ENCODE measurements at regions not wholly inside any gene's neighbourhood (a gene's known extent, or its start where the extent isn't known, plus 50 kb on each side); places are given as distances from the start of the nearest gene placed in this dataset.

DNA sequence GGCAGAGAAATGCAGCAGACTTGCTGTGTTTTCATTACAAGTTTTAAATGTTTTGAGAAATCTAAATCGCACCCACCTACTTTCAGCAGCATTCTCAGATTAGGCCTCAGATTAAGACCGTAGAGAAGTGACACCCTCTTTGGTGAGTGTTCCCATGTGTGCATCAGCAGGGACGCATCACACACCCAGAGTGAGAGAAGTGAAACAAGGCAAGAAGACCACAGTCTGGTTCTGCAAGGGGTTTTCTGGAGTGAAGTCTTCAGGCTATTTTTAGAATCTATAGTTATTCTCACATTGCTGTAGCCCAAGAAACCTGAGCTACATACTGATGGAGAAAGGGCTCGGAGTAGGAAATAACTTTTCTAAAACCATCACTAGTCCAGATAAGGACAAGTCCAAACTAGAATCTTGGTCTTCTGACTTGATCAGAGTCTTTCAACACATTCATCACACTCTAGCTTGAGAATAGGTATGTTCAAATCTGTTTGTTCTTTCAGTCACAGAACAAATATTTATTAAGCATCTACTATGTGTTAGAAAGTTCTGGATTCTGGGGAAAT, 1216.6 kb upstream of the PIK3C3 start:
- no peaks in the 10 kb centered on the region for H3K36me3 Mint-ChIP-seq
- Histone ChIP-seq H3K27ac (no peak overlapping the region), H3K4me1 (no peaks in the 10 kb centered on the region), H3K9ac (no peak overlapping the region), H2AFZ (replicated peaks) (no peak overlapping the region), H3K27me3 (no peaks in the 10 kb centered on the region), H3K36me3 (no peaks in the 10 kb centered on the region), H3F3A (ENCODE audit: low read depth) (no peaks in the 10 kb centered on the region), H3K4me3 (no peak overlapping the region), H3K9me3 (ENCODE audit: low read depth) (no peaks in the 10 kb centered on the region), H4K20me1 (ENCODE audit: low read depth) (no peaks in the 10 kb centered on the region), H3K79me2 (ENCODE audit: low read depth) (no peaks in the 10 kb centered on the region), H3K4me2 (no peak overlapping the region)
- H3K4me3 Mint-ChIP-seq, result no peak overlapping the region
- no peaks in the 10 kb centered on the region for H3K4me1 Mint-ChIP-seq
- H3K27ac Mint-ChIP-seq, result no peak overlapping the region
- TF ChIP-seq EZH2phosphoT487 (IDR thresholded peaks at IDR 0.05), result no peak
- TF ChIP-seq EZH2 (IDR thresholded peaks at IDR 0.05), result no peak
- TF ChIP-seq, protein P1, sequence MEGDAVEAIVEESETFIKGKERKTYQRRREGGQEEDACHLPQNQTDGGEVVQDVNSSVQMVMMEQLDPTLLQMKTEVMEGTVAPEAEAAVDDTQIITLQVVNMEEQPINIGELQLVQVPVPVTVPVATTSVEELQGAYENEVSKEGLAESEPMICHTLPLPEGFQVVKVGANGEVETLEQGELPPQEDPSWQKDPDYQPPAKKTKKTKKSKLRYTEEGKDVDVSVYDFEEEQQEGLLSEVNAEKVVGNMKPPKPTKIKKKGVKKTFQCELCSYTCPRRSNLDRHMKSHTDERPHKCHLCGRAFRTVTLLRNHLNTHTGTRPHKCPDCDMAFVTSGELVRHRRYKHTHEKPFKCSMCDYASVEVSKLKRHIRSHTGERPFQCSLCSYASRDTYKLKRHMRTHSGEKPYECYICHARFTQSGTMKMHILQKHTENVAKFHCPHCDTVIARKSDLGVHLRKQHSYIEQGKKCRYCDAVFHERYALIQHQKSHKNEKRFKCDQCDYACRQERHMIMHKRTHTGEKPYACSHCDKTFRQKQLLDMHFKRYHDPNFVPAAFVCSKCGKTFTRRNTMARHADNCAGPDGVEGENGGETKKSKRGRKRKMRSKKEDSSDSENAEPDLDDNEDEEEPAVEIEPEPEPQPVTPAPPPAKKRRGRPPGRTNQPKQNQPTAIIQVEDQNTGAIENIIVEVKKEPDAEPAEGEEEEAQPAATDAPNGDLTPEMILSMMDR (IDR thresholded peaks at IDR 0.05), result no peak
- H3K27me3 Mint-ChIP-seq (ENCODE audit: insufficient read depth, low read depth), result no peaks in the 10 kb centered on the region
- DNase-seq (ENCODE audit: low spot score), result no peak
- no peaks in the 10 kb centered on the region for H3K9me3 Mint-ChIP-seq

DNA sequence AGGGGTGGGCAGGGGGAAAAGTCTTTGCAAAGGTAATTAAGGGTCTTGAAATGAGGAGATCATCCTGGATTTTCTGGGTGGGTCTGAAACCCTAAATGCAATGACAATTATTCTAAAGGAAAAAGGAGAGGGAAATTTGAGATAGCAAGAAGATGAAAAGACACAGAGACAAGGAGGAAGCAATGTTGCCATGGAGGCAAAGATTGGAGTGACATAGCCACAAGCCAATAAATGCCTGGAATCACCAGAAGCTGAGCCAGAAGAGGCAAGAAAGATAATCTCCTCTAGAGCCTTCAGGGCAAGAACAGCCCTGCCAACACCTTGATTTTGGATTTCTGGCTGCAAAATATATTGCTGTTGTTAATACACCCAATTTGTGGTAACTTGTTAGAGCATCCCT, 1246.3 kb upstream of the PIK3C3 start:
- Histone ChIP-seq H3K4me3 (no peak overlapping the region), H4K20me1 (ENCODE audit: low read depth) (no peaks in the 10 kb centered on the region), H3K36me3 (no peaks in the 10 kb centered on the region), H3K4me2 (no peak overlapping the region), H3K4me1 (no peaks in the 10 kb centered on the region), H2AFZ (replicated peaks) (no peak overlapping the region), H3K9me3 (ENCODE audit: low read depth) (no peaks in the 10 kb centered on the region), H3K9ac (no peak overlapping the region), H3K27ac (no peak overlapping the region), H3K27me3 (no peaks in the 10 kb centered on the region), H3K79me2 (ENCODE audit: low read depth) (no peaks in the 10 kb centered on the region), H3F3A (ENCODE audit: low read depth) (no peaks in the 10 kb centered on the region)
- H3K27ac Mint-ChIP-seq, result no peak overlapping the region
- no peak for DNase-seq (ENCODE audit: low spot score)
- no peaks in the 10 kb centered on the region for H3K27me3 Mint-ChIP-seq (ENCODE audit: insufficient read depth, low read depth)
- no peaks in the 10 kb centered on the region for H3K9me3 Mint-ChIP-seq
- TF ChIP-seq EZH2 (IDR thresholded peaks at IDR 0.05) (no peak), EZH2phosphoT487 (IDR thresholded peaks at IDR 0.05) (no peak)
- TF ChIP-seq, protein P1 (IDR thresholded peaks at IDR 0.05), result no peak
- H3K4me3 Mint-ChIP-seq, result no peak overlapping the region
- peaks cover 5% of the 10 kb centered on the region for H3K4me1 Mint-ChIP-seq
- H3K36me3 Mint-ChIP-seq, result no peaks in the 10 kb centered on the region

DNA sequence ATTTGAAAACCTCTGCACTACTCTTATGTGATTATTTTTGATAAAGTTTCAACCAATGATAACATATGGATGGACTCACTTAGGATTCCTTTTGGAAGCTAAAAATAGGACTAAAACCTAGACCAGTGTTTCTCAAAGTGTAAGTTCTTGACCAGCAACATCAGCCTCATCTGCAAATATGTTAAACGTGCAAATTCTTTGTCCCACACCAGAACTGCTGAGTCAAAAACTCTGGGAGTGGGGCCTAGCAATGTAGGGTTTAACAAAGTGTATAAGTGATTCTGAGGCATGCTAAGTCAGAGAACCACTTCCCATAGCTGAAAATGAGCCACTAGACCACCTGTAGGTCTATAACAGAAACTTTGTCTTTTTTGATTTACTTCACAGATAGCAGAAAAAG, 1247.2 kb upstream of the PIK3C3 start:
- Histone ChIP-seq H4K20me1 (ENCODE audit: low read depth) (no peaks in the 10 kb centered on the region), H3K4me2 (no peak overlapping the region), H3K36me3 (no peaks in the 10 kb centered on the region), H3K27me3 (no peaks in the 10 kb centered on the region), H3K9me3 (ENCODE audit: low read depth) (no peaks in the 10 kb centered on the region), H3K79me2 (ENCODE audit: low read depth) (no peaks in the 10 kb centered on the region), H3K27ac (no peak overlapping the region), H3K4me3 (no peak overlapping the region), H3K4me1 (no peaks in the 10 kb centered on the region), H3K9ac (no peak overlapping the region), H2AFZ (replicated peaks) (no peak overlapping the region), H3F3A (ENCODE audit: low read depth) (no peaks in the 10 kb centered on the region)
- H3K27me3 Mint-ChIP-seq (ENCODE audit: insufficient read depth, low read depth), result no peaks in the 10 kb centered on the region
- no peaks in the 10 kb centered on the region for H3K9me3 Mint-ChIP-seq
- TF ChIP-seq, protein P1 (IDR thresholded peaks at IDR 0.05), result no peak
- TF ChIP-seq EZH2phosphoT487 (IDR thresholded peaks at IDR 0.05), result no peak
- no peak for TF ChIP-seq EZH2 (IDR thresholded peaks at IDR 0.05)
- H3K36me3 Mint-ChIP-seq, result no peaks in the 10 kb centered on the region
- no peak overlapping the region for H3K27ac Mint-ChIP-seq
- no peak overlapping the region for H3K4me3 Mint-ChIP-seq
- H3K4me1 Mint-ChIP-seq, result peaks cover 5% of the 10 kb centered on the region
- no peak for DNase-seq (ENCODE audit: low spot score)
